AG04450 (cell line): ENCODE measurements at regions not wholly inside any gene's neighbourhood (a gene's known extent, or its start where the extent isn't known, plus 50 kb on each side); places are given as distances from the start of the nearest gene placed in this dataset.

Experiments used
- CTCF ChIA-PET: fragments of 300-600, 350-600 bp; formaldehyde crosslinking; extraction: SDS; loops from one replicate; lab custom pipeline; 2022; ENCODE audit warnings: antibody characterized with exemption, inconsistent platforms; lab: Charles Lee
- POLR2A ChIA-PET: fragments of 350-600 bp; formaldehyde crosslinking; extraction: SDS; loops from one replicate; lab custom pipeline; 2021; ENCODE audit warnings: antibody characterized with exemption, inconsistent platforms; lab: Yijun Ruan, JAX
- DNase-seq: peaks from one replicate; pipeline ENCODE4 v3.0.0-alpha.2; 2011; ENCODE audit warnings: low read depth, low spot score
- H3K27ac ChIP-seq: one replicate; pipeline ENCODE4 v1.5.1; 2012; ENCODE audit warnings: low read depth, low read length, control low read depth
- H3K27me3 ChIP-seq: one replicate; pipeline ENCODE4 v1.6.0; 2012; ENCODE audit warnings: low read length; ENCODE audit not compliant: control insufficient read depth, insufficient read depth
- H3K4me3 ChIP-seq: 2 replicates; pipeline ENCODE4 v1.5.1; 2011; ENCODE audit warnings: mild to moderate bottlenecking, low read depth, low read length, control low read depth
- H3K9me3 ChIP-seq: 2 replicates; pipeline ENCODE4 v1.5.1; 2012; ENCODE audit warnings: low read length; ENCODE audit not compliant: control insufficient read depth, insufficient read depth
- CTCF ChIP-seq: IDR thresholded peaks from 2 replicates; pipeline ENCODE4 v1.5.1; 2011; ENCODE audit warnings: low read depth, low read length, control low read depth, inconsistent platforms

GRCh38 chr7:69166979-69167516, 431.2 kb upstream of the AUTS2 start:
- CTCF ChIA-PET, result no interaction called here
- POLR2A ChIA-PET, result no interaction called here

DNA sequence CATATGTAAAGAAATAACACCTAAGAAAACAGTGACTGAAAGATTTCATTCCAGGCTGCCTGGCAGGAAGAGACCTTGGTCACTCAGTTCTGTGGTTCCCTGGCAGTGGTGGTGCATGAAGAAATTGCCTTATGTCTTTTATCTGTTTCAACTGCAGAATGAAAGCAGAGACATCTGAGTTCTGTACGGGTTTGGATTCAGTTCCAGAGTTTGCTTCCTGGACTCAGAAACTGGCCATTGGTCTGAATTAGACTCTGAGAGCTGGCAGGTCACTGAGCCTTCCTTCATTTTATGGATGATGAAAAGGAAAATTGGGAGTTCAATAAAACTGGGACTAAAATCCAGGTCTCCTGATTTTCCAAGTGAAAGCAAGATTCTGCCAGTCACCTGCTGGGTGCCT, 428.9 kb upstream of the AUTS2 start:
- H3K27me3 ChIP-seq, result no peaks in the 10 kb centered on the region
- no peak overlapping the region for H3K4me3 ChIP-seq
- H3K9me3 ChIP-seq, result peaks cover 31% of the 10 kb centered on the region
- CTCF ChIA-PET, result no interaction called here
- H3K27ac ChIP-seq, result no peak overlapping the region
- TF ChIP-seq CTCF, result no peak
- no peak for DNase-seq
- POLR2A ChIA-PET, result no interaction called here

More at GRCh38 chr7:69166979-69167516, 431.2 kb upstream of the AUTS2 start:
- Histone ChIP-seq H3K4me3 (no peak overlapping the region), H3K9me3 (peaks cover 22% of the 10 kb centered on the region), H3K27ac (no peak overlapping the region), H3K27me3 (no peaks in the 10 kb centered on the region)
- DNase-seq, result no peak
- no peak for TF ChIP-seq CTCF

DNA sequence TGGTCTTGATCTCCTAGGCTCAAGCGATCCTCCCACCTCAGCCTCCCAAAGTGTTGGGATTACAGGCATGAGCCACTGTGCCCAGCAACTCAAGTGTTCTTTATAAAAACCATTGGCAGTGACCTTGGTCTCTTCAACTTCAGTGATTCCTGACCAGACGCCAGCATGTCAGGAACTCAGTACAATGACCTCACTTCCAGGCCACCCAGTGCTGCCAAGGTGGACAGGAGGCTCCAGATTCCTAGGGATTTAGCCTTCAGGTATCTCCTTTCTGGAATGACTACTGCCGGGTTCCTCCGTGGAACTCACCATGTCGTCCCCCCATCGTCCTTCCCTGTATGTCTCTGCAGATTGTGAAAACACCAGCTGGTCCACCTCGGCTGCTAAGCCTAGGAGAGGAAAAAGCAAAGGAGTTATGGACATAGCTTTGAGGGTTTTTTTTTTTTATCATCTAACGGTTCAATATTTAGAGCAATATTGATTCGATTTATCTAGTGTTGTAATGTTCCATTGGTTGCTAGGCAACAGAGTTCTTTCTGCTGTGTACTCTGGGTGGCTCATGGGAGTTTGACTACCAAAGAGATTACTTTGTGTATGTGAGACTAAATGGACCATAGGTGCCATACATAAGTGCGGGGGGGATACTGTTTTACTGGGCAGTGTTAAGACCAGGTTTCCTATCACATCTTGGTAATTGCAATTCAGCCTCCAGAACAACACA, 425.8 kb upstream of the AUTS2 start:
- no peak for DNase-seq
- ChIA-PET POLR2A (no interaction called here), CTCF (no interaction called here)
- Histone ChIP-seq H3K27ac (no peak overlapping the region), H3K27me3 (no peaks in the 10 kb centered on the region), H3K4me3 (no peak overlapping the region), H3K9me3 (peaks cover 33% of the 10 kb centered on the region)
- TF ChIP-seq CTCF, result no peak

DNA sequence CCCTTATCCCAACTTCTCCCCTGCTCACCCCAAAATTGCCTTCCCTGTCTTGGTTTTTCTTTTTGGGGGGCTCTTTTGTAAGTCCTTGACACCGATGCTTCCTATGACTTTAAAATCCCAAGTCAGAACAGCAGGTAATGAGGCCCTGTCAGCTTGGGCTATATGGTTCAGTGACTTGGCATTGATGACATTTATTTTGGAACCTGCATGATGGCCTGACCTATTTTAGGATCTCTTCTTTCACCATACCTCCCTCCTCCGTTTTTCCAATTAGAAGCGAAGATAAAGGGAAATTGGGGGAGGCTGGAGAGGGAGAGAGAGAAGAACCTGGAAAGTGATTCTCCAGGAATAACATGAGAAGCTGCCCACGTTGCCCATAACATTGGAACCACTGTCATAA, 424.9 kb upstream of the AUTS2 start:
- DNase-seq, result no peak
- Histone ChIP-seq H3K27me3 (no peaks in the 10 kb centered on the region), H3K4me3 (no peak overlapping the region), H3K27ac (no peak overlapping the region), H3K9me3 (peaks cover 25% of the 10 kb centered on the region)
- no peak for TF ChIP-seq CTCF
- CTCF ChIA-PET, result no interaction called here
- POLR2A ChIA-PET, result no interaction called here

DNA sequence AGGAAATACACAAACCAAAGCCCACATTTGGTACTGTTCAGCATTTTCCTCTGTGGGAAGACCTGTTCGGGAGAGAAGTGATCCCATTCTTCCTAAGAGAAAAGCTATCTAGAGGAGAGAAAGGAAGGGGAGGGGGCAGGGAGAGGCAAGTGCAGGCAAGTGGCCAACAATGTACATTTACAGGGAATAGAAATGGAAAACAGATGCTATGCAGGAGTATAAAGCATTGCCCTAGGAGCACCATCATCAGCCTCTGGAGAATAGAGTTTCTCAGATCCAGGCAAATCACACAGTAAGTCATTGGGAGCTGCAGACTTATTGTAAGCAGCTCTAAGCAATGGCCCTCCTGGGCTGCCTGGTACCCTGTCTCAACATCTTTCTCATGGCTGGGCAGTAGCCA, 424.4 kb upstream of the AUTS2 start:
- ChIA-PET POLR2A (no interaction called here), CTCF (no interaction called here)
- peaks cover 25% of the 10 kb centered on the region for H3K9me3 ChIP-seq
- no peaks in the 10 kb centered on the region for H3K27me3 ChIP-seq
- TF ChIP-seq CTCF, result no peak
- no peak overlapping the region for H3K4me3 ChIP-seq
- H3K27ac ChIP-seq, result no peak overlapping the region
- DNase-seq, result no peak
